ENCODE measurements at regions not wholly inside any gene's neighbourhood (a gene's known extent, or its start where the extent isn't known, plus 50 kb on each side); places are given as distances from the start of the nearest gene placed in this dataset.
A peak's percentile ranks its signal among the peaks of the same experiment; 100 is the strongest.

DNA sequence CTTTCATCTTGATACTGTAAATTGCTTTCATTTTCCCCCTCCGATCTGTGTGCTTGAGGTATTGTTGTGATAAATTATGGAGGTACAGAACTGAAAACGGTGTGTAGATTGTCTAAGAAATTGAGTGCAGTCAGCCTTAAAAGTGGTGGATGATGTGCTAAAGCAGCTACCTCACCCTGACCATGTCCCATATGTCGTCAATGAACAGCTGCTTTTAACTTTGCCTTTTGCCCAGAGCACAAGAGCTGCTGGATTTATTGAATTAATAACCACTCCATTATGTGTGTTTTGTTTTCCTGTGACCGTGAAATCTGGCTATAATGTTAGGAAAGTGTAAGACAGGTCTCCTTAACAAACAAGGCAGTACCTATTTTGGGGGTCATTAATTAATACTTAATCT lies 581.9 kb upstream of the PITX2 start:
- Histone ChIP-seq H3K9me3 (ENCODE audit: control insufficient read depth in 2 of 3, insufficient read depth in 1 of 3, low read length in 3 of 3) (no peaks in the 10 kb centered on the region), H3K4me1 (ENCODE audit: control insufficient read depth in 2 of 3, insufficient read depth in 2 of 3, low read depth in 1 of 3, low read length in 3 of 3) (no peaks in the 10 kb centered on the region), H3K9ac (ENCODE audit: low read length in 3 of 3) (no peak overlapping the region), H3K4me3 (ENCODE audit: low read length in 3 of 3) (no peak overlapping the region), H3K36me3 (ENCODE audit: control insufficient read depth in 2 of 3, insufficient read depth in 3 of 3, low read length in 3 of 3) (no peaks in the 10 kb centered on the region), H3K27ac (ENCODE audit: low read depth in 2 of 2, low read length in 2 of 2) (no peak overlapping the region), H3K27me3 (ENCODE audit: control insufficient read depth, insufficient read depth, low read length) (no peaks in the 10 kb centered on the region)
- DNase-seq (no peak), FAIRE-seq (no peak)
- intact Hi-C loops (cut with DNase I) = no loop called here
- no peak for TF ChIP-seq CTCF (IDR thresholded peaks at IDR 0.05; ENCODE audit: borderline replicate concordance, extremely low read depth, insufficient read depth)

DNA sequence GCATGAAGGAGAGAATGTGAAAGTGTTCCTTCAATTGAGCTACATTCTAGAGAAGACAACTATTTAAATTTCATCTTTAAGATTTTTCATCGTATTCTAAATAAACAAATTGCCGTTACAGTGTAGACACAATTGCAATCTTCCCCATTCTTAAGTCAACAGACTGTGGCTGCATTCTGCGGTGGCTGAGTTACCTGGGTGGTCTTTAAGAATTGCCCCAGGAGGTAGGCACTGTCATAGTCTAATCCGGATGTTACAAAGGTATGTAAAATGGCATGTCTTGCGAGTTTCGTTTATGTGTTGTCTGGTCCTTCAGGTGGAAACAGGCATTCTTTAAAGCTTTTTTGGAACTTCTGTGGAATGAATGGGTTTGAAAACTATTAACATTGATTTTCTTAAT lies 586.1 kb upstream of the PITX2 start:
- Histone ChIP-seq H3K9ac (ENCODE audit: low read length in 3 of 3) (no peak overlapping the region), H3K27me3 (ENCODE audit: control insufficient read depth, insufficient read depth, low read length) (no peaks in the 10 kb centered on the region), H3K36me3 (ENCODE audit: control insufficient read depth in 2 of 3, insufficient read depth in 3 of 3, low read length in 3 of 3) (no peaks in the 10 kb centered on the region), H3K4me1 (ENCODE audit: control insufficient read depth in 2 of 3, insufficient read depth in 2 of 3, low read depth in 1 of 3, low read length in 3 of 3) (no peaks in the 10 kb centered on the region), H3K4me3 (ENCODE audit: low read length in 3 of 3) (no peak overlapping the region), H3K27ac (ENCODE audit: low read depth in 2 of 2, low read length in 2 of 2) (no peak overlapping the region), H3K9me3 (ENCODE audit: control insufficient read depth in 2 of 3, insufficient read depth in 1 of 3, low read length in 3 of 3) (no peaks in the 10 kb centered on the region)
- intact Hi-C loops (cut with DNase I) = no loop called here
- no peak for TF ChIP-seq CTCF (IDR thresholded peaks at IDR 0.05; ENCODE audit: borderline replicate concordance, extremely low read depth, insufficient read depth)
- DNase-seq (no peak), FAIRE-seq (no peak)

DNA sequence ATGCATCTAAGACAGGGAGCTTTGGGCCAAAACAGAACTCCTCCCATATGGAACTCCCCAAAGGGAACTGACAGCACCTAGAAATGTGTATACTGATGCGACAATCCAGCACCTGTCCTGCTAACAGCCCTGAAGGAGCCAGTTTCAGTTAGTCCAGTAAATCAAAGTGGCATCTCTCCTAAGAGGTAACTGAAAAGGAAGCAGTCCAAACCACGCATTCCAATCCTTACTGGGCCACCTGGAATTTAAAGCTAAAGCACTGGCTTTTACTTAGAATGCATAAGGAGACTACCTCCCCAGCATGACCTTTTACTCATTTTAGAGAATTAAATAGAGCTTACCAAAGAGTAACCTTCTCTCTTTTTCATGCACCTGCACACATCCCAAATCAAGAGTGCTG lies 586.8 kb upstream of the PITX2 start:
- Histone ChIP-seq H3K36me3 (ENCODE audit: control insufficient read depth in 2 of 3, insufficient read depth in 3 of 3, low read length in 3 of 3) (no peaks in the 10 kb centered on the region), H3K9me3 (ENCODE audit: control insufficient read depth in 2 of 3, insufficient read depth in 1 of 3, low read length in 3 of 3) (no peaks in the 10 kb centered on the region), H3K27ac (ENCODE audit: low read depth in 2 of 2, low read length in 2 of 2) (no peak overlapping the region), H3K9ac (ENCODE audit: low read length in 3 of 3) (no peak overlapping the region), H3K4me1 (ENCODE audit: control insufficient read depth in 2 of 3, insufficient read depth in 2 of 3, low read depth in 1 of 3, low read length in 3 of 3) (no peaks in the 10 kb centered on the region), H3K27me3 (ENCODE audit: control insufficient read depth, insufficient read depth, low read length) (no peaks in the 10 kb centered on the region), H3K4me3 (ENCODE audit: low read length in 3 of 3) (no peak overlapping the region)
- TF ChIP-seq CTCF (IDR thresholded peaks at IDR 0.05; ENCODE audit: borderline replicate concordance, extremely low read depth, insufficient read depth) = no peak
- FAIRE-seq (no peak), DNase-seq (peak in 1 of 5 donors; percentile 8)
- intact Hi-C loops (cut with DNase I) = no loop called here

DNA sequence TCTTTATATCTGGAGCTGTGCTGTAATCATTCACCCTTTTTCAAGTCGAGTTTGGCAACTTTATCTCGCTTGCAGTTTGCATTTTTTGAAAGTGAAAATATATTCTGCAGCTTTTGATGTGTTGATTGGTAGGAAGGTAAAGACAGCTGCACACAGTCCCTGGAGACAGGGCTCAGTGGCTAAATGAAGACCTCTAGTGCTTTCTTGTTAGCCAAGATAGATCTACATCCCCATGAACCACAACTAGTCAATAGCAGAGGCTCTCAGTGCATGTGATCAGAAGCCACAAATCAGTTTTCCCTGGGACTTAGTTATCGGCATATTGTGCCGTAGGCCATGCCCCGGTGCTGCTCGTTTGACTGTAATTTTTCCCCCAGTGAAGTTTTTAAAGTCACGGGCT lies 587.7 kb upstream of the PITX2 start:
- intact Hi-C loops (cut with DNase I) = no loop called here
- DNase-seq = no peak
- H3K4me1 ChIP-seq (ENCODE audit: control insufficient read depth in 2 of 3, insufficient read depth in 2 of 3, low read depth in 1 of 3, low read length in 3 of 3) = no peaks in the 10 kb centered on the region
- TF ChIP-seq CTCF (IDR thresholded peaks at IDR 0.05; ENCODE audit: borderline replicate concordance, extremely low read depth, insufficient read depth) = no peak
- FAIRE-seq = no peak
- no peak overlapping the region for H3K4me3 ChIP-seq (ENCODE audit: low read length in 3 of 3)
- H3K9ac ChIP-seq (ENCODE audit: low read length in 3 of 3) = no peak overlapping the region
- no peak overlapping the region for H3K27ac ChIP-seq (ENCODE audit: low read depth in 2 of 2, low read length in 2 of 2)
- no peaks in the 10 kb centered on the region for H3K36me3 ChIP-seq (ENCODE audit: control insufficient read depth in 2 of 3, insufficient read depth in 3 of 3, low read length in 3 of 3)
- no peaks in the 10 kb centered on the region for H3K9me3 ChIP-seq (ENCODE audit: control insufficient read depth in 2 of 3, insufficient read depth in 1 of 3, low read length in 3 of 3)
- H3K27me3 ChIP-seq (ENCODE audit: control insufficient read depth, insufficient read depth, low read length) = no peaks in the 10 kb centered on the region
